ENCODE measurements at regions not wholly inside any gene's neighbourhood (a gene's known extent, or its start where the extent isn't known, plus 50 kb on each side); places are given as distances from the start of the nearest gene placed in this dataset.
"Not testable (repeated sequence)": the region's sequence is repeated elsewhere in the genome, so short reads cannot be mapped to it uniquely, and the experiment has no call there.

DNA sequence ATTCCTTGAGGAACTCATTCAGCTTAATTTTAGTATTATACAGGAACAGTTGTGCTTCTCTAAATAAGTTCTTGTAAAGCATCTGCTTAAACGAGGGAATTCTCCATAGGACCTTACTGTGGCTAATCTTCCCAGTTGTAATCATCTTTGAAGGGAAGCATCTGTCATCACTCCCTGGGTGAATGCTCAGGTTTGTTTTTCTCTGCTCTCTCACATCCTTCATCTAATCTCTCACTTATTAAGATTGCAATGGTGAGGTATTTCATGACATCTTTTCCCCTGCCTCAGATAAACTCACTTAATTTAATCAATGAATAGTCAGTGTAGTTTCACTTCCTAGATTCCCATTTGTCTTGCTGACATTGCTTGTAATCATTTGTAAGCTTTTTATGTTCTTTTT lies 121.8 kb upstream of the ADAMTS3 start:
- Mint-ChIP-seq H3K36me3 (ENCODE audit: low read depth) (no peaks in the 10 kb centered on the region), H3K4me1 (ENCODE audit: low read depth) (no peaks in the 10 kb centered on the region), H3K9me3 (no peaks in the 10 kb centered on the region), H3K27me3 (no peaks in the 10 kb centered on the region), H3K4me3 (no peak overlapping the region), H3K27ac (no peak overlapping the region)
- intact Hi-C loops (cut with micrococcal nuclease) = no loop called here

DNA sequence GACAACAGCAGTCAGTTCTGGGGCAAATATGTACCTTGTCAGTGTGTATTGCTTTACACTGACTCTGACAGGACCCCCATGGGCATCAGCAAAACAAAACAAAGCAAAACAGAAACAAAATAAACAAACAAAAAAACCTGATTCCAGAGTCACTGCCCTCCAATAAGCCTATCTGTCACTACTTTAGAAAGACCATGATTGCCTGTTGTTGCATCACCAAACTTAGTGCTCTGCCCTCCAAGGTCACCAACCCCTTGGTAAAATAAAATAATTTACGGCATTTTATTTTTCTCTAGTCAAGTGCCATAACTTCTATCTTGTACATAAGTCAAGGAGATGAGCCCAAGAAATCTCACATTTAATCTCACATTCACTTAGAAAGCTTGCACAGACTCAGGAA lies 120.9 kb upstream of the ADAMTS3 start:
- no peak overlapping the region for H3K4me3 Mint-ChIP-seq
- no peaks in the 10 kb centered on the region for H3K36me3 Mint-ChIP-seq (ENCODE audit: low read depth)
- intact Hi-C loops (cut with micrococcal nuclease) = no loop called here
- H3K4me1 Mint-ChIP-seq (ENCODE audit: low read depth) = no peaks in the 10 kb centered on the region
- no peak overlapping the region for H3K27ac Mint-ChIP-seq
- no peaks in the 10 kb centered on the region for H3K9me3 Mint-ChIP-seq
- no peaks in the 10 kb centered on the region for H3K27me3 Mint-ChIP-seq

DNA sequence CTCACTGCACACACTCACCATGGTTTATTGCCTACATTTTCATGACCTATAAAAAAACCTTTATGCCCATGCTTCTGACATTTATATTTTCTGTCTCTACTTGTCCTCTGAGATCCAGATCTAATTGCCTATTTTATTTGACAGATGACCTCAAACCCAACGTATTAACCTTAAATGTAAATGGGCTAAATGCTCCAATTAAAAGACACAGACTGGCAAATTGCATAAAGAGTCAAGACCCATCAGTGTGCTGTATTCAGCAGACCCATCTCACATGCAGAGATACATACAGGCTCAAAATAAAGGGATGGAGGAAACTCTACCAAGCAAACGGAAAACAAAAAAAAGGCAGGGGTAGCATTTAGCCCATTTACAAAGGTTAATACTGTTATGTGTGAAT lies 117.4 kb upstream of the ADAMTS3 start:
- H3K27me3 Mint-ChIP-seq; H3K27ac Mint-ChIP-seq; H3K4me3 Mint-ChIP-seq; H3K36me3 Mint-ChIP-seq (ENCODE audit: low read depth); intact Hi-C loops (cut with micrococcal nuclease); H3K4me1 Mint-ChIP-seq (ENCODE audit: low read depth): not testable (repeated sequence)
- peaks cover 27% of the 10 kb centered on the region for H3K9me3 Mint-ChIP-seq

DNA sequence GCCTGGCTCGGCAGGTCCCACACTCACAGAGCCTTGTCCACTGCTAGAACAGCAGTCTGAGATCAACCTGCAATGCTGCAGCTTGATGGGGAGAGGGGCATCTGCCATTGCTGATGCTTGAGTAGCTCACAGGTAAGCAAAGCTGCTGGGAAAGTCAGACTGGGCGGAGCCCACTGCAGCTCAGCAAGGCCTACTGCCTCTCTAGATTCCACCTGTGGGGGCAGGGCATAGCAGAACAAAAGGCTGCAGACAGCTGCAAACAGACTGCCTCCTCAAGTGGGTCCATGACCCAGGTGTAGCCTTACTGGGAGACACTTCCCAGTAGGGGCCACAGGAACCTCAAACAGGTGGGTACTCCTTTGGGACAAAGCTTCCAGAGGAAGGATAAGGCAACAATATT lies 110.6 kb upstream of the ADAMTS3 start:
- H3K27me3 Mint-ChIP-seq = no peaks in the 10 kb centered on the region
- H3K36me3 Mint-ChIP-seq (ENCODE audit: low read depth) = no peaks in the 10 kb centered on the region
- intact Hi-C loops (cut with micrococcal nuclease) = no loop called here
- H3K9me3 Mint-ChIP-seq = peaks cover 38% of the 10 kb centered on the region
- no peak overlapping the region for H3K27ac Mint-ChIP-seq
- no peak overlapping the region for H3K4me3 Mint-ChIP-seq
- no peaks in the 10 kb centered on the region for H3K4me1 Mint-ChIP-seq (ENCODE audit: low read depth)

DNA sequence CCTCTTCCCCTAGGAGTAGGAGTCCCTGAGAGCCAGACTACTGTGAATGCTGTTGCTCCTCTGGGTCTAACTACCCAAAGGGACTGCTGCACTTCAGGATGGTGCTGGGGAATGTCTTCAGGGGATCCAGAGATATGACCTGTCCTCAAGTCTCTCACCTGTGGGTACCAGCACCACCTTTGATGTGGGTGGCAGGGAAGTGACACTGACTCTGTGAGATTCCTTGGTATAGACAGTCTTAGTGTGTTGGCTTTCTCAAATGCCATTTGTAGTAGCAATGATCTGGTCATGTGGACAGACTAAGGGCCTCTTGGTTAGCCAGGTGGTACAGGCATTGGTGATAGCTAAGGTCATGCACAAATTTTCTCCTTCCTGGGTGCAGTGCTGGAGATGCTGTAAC lies 108.9 kb upstream of the ADAMTS3 start:
- Mint-ChIP-seq H3K9me3 (peaks cover 24% of the 10 kb centered on the region), H3K4me1 (ENCODE audit: low read depth) (no peaks in the 10 kb centered on the region), H3K27ac (no peak overlapping the region), H3K36me3 (ENCODE audit: low read depth) (no peaks in the 10 kb centered on the region), H3K27me3 (no peaks in the 10 kb centered on the region), H3K4me3 (no peak overlapping the region)
- intact Hi-C loops (cut with micrococcal nuclease) = no loop called here

DNA sequence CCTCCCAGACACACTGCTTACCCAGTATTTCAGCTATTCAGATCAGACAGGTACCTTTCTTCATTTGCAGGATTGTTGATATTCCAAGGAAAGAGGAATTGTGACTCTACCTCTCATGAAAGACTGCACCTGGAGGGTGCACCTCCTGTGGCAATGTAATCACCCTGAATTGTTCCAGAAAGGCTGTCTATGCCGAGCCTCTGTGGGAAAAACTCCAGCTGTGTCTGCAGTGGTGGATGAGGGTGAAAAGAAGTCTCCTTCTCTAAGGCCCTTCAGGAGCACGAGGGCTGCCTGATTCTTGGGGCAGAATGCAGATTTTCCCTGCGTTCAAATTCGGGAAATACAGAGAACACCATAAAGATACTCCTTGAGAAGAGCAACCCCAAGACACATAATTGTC lies 108.2 kb upstream of the ADAMTS3 start:
- Mint-ChIP-seq H3K27me3 (no peaks in the 10 kb centered on the region), H3K9me3 (peaks cover 19% of the 10 kb centered on the region), H3K36me3 (ENCODE audit: low read depth) (no peaks in the 10 kb centered on the region), H3K4me1 (ENCODE audit: low read depth) (no peaks in the 10 kb centered on the region), H3K27ac (no peak overlapping the region), H3K4me3 (no peak overlapping the region)
- intact Hi-C loops (cut with micrococcal nuclease) = no loop called here

DNA sequence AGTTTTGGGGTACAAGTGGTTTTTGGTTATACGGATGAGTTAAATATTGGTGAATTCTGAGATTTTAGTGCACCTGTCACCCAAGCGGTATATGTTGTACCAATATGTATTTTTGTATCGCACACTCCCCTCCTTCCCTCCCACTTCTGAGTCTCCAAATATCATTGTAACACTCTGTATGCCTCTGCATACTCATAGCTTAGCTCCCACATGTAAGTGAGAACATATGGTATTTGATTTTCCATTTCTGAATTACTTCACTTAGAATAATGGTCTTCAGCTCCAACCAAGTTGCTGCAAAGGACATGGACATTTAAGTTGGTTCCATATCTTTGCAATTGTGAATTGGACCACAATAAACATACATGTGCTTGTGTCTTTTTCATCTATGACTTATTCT lies 103.0 kb upstream of the ADAMTS3 start:
- Mint-ChIP-seq H3K9me3 (no peaks in the 10 kb centered on the region), H3K4me3 (no peak overlapping the region), H3K36me3 (ENCODE audit: low read depth) (no peaks in the 10 kb centered on the region), H3K27ac (no peak overlapping the region), H3K4me1 (ENCODE audit: low read depth) (no peaks in the 10 kb centered on the region), H3K27me3 (no peaks in the 10 kb centered on the region)
- intact Hi-C loops (cut with micrococcal nuclease) = no loop called here

DNA sequence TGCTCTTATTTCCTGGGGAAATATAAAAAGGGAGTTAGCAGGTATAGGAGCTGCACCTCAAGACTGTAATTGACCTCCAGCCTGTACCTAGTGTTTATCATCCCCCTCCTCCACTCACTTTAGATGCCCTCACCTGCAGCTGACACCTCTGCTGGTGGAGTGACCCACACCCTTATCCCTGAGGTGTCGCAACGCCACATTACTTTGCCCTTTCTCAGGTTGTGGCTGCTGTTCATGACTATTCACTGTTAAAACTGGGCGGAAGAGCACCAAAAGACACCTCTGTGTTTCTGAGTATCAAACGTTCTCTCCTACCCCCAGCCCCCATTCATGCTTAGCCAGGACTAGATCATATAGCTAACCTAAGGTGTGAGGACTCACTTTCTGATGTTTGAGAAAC lies 101.5 kb upstream of the ADAMTS3 start:
- intact Hi-C loops (cut with micrococcal nuclease) = no loop called here
- Mint-ChIP-seq H3K27ac (no peak overlapping the region), H3K4me1 (ENCODE audit: low read depth) (no peaks in the 10 kb centered on the region), H3K4me3 (no peak overlapping the region), H3K9me3 (no peaks in the 10 kb centered on the region), H3K27me3 (no peaks in the 10 kb centered on the region), H3K36me3 (ENCODE audit: low read depth) (no peaks in the 10 kb centered on the region)

DNA sequence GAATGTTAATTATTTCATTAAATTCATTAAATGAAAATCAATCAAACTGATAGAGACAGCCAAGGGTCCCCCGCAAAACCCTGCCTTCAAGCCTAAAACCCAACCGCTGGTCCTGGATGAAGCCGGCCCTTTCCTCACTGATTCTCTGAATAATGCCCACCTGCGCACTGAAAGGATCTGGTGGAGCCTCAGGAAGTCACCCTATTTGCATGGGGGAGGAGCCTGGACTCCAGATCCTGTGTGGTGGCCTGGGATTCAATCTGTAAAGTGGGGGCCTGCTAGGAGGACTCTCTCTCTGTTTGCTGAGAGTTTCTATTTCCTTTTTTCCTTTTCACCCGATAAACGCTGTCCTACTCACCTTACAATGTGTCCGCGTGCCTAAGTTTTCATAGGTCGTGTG lies 97.9 kb upstream of the ADAMTS3 start:
- Mint-ChIP-seq H3K27ac (no peak overlapping the region), H3K4me3 (no peak overlapping the region), H3K9me3 (no peaks in the 10 kb centered on the region), H3K36me3 (ENCODE audit: low read depth) (no peaks in the 10 kb centered on the region), H3K4me1 (ENCODE audit: low read depth) (no peaks in the 10 kb centered on the region), H3K27me3 (no peaks in the 10 kb centered on the region)
- intact Hi-C loops (cut with micrococcal nuclease) = no loop called here

DNA sequence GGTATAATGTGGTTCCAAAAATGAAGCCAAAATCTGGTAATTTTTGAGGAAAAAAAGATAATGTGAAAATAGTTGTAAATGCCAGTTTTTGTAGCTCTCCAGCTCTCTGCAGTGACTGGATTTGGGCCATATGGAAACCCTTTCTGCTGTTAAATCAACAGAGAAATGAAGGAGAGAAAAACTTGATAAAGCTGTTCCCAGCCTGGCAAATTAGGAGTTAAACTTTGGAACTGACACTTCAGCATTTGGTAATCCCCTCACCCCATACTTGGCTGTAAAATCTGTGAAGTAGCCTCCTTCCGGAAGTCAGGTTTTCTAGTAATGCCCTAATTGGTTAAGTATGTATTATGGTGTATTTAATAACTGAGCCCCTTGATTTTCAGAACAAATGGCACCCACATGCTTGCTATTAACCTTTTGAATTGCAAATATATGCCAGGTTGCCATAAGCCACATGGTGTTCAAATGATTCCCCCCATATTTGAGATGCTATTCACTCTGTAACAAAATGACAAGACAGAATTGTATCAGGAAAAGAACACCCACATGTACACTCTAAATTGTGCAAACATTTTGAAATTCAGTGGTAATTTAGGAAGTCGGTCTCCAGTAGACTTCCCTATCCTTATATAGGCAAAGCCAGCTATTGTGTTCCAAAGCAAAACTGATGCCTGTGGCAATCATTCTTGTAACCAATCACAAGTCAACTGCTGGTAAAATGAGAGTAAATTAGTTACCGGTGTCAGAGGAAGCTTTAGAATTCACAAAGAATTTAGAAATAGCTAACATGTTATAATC lies 96.3 kb upstream of the ADAMTS3 start:
- H3K36me3 Mint-ChIP-seq (ENCODE audit: low read depth) = no peaks in the 10 kb centered on the region
- no peaks in the 10 kb centered on the region for H3K4me1 Mint-ChIP-seq (ENCODE audit: low read depth)
- no peaks in the 10 kb centered on the region for H3K27me3 Mint-ChIP-seq
- H3K9me3 Mint-ChIP-seq = no peaks in the 10 kb centered on the region
- no peak overlapping the region for H3K27ac Mint-ChIP-seq
- H3K4me3 Mint-ChIP-seq = no peak overlapping the region
- intact Hi-C loops (cut with micrococcal nuclease) = no loop called here

DNA sequence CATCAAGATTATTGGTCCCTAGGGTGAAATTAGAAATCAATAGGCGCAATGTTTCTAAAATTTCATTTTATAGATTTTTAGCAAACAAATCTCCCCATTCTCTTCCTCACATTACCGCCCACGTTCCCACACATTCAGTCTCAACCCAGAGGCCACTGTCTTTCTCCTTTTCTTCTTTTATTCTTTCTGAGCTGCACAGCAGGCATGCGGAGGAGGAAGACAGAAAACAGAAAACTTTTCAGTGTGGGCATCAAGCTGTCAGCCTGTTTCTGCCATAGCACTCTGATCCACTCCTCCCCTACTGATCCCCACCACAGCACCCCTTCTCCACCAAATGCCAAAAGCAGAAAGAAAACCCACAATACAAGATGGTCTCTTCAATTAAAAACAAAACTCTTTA lies 94.8 kb upstream of the ADAMTS3 start:
- no peaks in the 10 kb centered on the region for H3K27me3 Mint-ChIP-seq
- no peaks in the 10 kb centered on the region for H3K4me1 Mint-ChIP-seq (ENCODE audit: low read depth)
- no peaks in the 10 kb centered on the region for H3K9me3 Mint-ChIP-seq
- no peak overlapping the region for H3K27ac Mint-ChIP-seq
- intact Hi-C loops (cut with micrococcal nuclease) = no loop called here
- H3K4me3 Mint-ChIP-seq = no peak overlapping the region
- no peaks in the 10 kb centered on the region for H3K36me3 Mint-ChIP-seq (ENCODE audit: low read depth)

DNA sequence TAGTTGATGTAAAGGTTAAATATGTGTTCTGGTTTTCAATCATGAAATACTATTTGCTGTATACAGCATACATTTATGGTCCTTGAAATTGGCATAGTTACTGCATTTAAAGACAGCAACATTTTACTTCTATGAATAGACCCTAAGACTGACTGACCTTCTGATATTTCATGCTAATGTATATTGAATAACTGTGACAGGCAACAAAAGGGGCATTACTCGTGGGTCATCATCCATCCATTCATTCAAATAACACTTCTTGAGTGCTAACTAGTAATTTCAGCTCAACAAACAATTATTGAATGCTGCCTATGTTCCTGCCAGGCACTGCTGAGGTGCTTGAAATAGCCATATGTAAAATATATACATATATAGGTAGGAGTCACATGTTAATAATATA lies 92.8 kb upstream of the ADAMTS3 start:
- H3K36me3 Mint-ChIP-seq (ENCODE audit: low read depth) = no peaks in the 10 kb centered on the region
- H3K9me3 Mint-ChIP-seq = no peaks in the 10 kb centered on the region
- no peak overlapping the region for H3K4me3 Mint-ChIP-seq
- H3K27me3 Mint-ChIP-seq = no peaks in the 10 kb centered on the region
- intact Hi-C loops (cut with micrococcal nuclease) = no loop called here
- no peaks in the 10 kb centered on the region for H3K4me1 Mint-ChIP-seq (ENCODE audit: low read depth)
- no peak overlapping the region for H3K27ac Mint-ChIP-seq

DNA sequence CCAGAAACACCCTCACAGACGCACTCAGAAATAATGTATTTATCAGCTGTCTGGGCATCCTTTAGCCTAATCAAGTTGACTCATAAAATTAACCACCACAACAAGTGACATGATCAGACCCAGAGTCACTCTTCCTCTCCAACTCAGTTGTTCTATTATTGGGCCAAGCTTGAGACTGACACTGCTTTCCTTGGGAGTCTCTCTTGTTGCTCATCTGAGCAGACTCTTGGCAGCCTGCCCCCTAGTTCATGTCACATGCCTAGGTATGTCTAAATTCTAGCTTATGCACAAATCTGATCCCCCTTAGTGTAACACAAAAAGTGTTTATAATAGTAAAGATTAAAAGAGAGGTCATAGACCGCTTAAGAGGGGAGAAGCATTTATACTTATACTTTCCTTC lies 72.6 kb upstream of the ADAMTS3 start:
- Mint-ChIP-seq H3K27ac (no peak overlapping the region), H3K4me1 (ENCODE audit: low read depth) (no peaks in the 10 kb centered on the region), H3K9me3 (peaks cover 14% of the 10 kb centered on the region), H3K27me3 (no peaks in the 10 kb centered on the region), H3K36me3 (ENCODE audit: low read depth) (no peaks in the 10 kb centered on the region), H3K4me3 (no peak overlapping the region)
- intact Hi-C loops (cut with micrococcal nuclease) = no loop called here

DNA sequence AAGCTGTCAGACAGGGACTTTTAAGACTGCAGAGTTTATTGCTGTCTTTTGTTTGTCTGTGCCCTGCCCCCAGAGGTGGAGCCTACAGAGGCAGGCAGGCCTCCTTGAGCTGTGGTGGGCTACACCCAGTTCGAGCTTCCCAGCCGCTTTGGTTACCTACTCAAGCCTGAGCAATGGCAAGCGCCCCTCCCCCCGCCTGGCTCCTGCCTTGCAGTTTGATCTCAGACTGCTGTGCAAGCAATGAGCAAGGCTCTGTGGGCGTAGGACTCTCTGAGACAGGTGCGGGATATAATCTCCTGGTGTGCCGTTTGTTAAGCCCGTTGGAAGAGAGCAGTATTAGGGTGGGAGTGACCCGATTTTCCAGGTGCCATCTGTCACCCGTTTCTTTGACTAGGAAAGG lies 67.8 kb upstream of the ADAMTS3 start:
- H3K27me3 Mint-ChIP-seq; H3K4me1 Mint-ChIP-seq (ENCODE audit: low read depth); H3K36me3 Mint-ChIP-seq (ENCODE audit: low read depth); intact Hi-C loops (cut with micrococcal nuclease); H3K4me3 Mint-ChIP-seq; H3K27ac Mint-ChIP-seq: not testable (repeated sequence)
- H3K9me3 Mint-ChIP-seq = peaks cover 32% of the 10 kb centered on the region

DNA sequence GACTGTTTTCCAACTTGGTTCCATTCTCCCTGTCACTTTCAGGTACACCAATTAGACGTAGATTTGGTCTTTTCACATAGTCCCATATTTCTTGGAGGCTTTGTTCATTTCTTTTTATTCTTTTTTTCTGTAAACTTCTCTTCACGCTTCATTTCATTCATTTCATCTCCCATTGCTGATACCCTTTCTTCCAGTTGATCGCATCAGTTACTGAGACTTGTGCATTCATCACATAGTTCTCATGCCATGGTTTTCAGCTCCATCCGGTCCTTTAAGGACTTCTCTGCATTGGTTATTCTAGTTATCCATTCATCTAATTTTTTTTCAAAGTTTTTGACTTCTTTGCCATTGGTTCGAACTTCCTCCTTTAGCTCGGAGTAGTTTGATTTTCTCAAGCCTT lies 66.9 kb upstream of the ADAMTS3 start:
- H3K36me3 Mint-ChIP-seq (ENCODE audit: low read depth); H3K4me1 Mint-ChIP-seq (ENCODE audit: low read depth); H3K4me3 Mint-ChIP-seq; H3K27ac Mint-ChIP-seq; intact Hi-C loops (cut with micrococcal nuclease); H3K27me3 Mint-ChIP-seq: not testable (repeated sequence)
- H3K9me3 Mint-ChIP-seq = peaks cover 41% of the 10 kb centered on the region

Measured in dendritic cell treated with granulocyte-macrophage colony-stimulating factor and Interleukin-4, amounts not matched to agents 40 ng/mL and 50 ng/mL, for 4 days (primary cell).